GM19395 (cell line): ENCODE measurements at regions not wholly inside any gene's neighbourhood (a gene's known extent, or its start where the extent isn't known, plus 50 kb on each side); places are given as distances from the start of the nearest gene placed in this dataset.
"Not testable (repeated sequence)": the region's sequence is repeated elsewhere in the genome, so short reads cannot be mapped to it uniquely, and the experiment has no call there.

ENCODE experiments used
- ATAC-seq: cut with Tn5 transposase; IDR thresholded peaks from one replicate; pipeline ENCODE4 v1.9.1; 2021; ENCODE audit warnings: mild to moderate bottlenecking, moderate library complexity; ENCODE audit not compliant: unreplicated experiment

GRCh38 chr1:244316986-244317655, 134.6 kb downstream of the ADSS2 start:
- no peak for ATAC-seq

- ATAC-seq, result no peak
These were observed 133.6 kb downstream of the ADSS2 start for GRCh38 chr1:244318078-244318477.

GRCh38 chr1:244318512-244318911, 133.2 kb downstream of the ADSS2 start:
- ATAC-seq, result no peak

GRCh38 chr1:244319283-244320132, 132.2 kb downstream of the ADSS2 start:
- peak; percentile 82 for ATAC-seq

GRCh38 chr1:244322181-244322580, 129.5 kb downstream of the ADSS2 start:
- no peak for ATAC-seq

- ATAC-seq, result no peak
These were observed 128.8 kb downstream of the ADSS2 start for GRCh38 chr1:244322791-244323521.

DNA sequence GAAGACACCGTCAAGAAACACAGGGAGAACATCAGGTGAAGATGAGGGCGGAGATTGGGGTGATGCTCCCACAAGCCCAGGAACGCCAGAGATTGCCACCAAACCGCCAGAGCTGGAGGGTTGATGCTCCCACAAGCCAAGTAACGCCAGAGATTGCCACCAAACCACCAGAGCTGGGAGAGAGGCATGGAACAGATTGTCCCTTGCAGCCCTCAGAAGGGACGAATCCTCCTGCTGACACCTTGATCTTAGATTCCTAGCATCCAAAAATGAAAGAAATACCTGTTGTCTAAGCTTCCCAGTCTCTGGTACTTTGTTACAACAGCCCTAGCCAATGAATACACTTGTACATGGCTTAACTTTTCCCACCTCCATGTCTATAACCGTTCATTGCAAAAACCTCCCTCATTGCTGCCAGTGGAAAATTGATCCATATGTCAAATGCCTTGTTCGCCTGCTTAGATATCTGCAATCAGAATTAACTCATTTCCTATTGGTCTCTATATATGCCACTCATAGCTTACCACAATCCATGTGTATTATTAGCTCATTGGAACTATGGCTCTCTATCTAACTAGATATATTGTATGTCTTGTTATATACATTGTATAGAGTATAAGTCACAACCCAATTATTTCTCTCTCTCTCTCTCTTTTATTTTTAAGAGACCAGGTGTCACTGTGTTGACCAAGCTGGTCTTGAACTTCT, 127.4 kb downstream of the ADSS2 start:
- ATAC-seq, result no peak

DNA sequence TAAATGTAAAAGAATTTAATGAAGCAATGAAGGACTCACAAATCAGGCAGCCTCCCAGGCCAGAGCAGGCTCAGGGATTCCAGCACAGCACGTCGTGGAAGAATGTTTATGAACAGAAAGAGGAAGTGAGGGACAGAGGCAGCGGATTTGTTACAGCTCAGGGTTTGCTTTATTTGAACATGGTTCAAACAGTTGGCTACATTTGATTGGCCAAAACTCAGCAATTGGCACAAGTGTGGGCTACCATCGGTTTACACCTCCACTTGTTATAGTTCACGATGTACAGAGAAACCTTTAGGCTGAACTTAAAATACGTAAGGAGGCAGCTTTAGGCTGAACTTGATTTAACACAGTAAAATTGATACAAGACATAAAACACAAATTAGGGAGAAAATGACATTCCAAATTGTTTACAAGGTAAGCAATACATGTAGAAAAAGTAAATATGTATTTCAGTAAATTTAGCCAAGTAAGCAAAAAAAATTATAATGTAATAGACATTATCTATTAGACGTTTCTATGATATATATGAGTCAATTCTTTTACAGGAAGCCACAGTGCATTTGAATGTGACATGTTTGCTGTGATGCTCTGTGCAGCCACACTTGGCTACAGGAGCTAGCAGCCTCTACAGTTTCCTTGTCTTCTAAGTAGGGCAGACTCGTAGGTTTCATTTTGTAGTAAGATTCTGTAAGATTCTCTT, 126.5 kb downstream of the ADSS2 start:
- peak; percentile 80 for ATAC-seq

- no peak for ATAC-seq
These were observed 125.0 kb downstream of the ADSS2 start for GRCh38 chr1:244326757-244327156.

- no peak for ATAC-seq
These were observed 124.2 kb downstream of the ADSS2 start for GRCh38 chr1:244327533-244327932.

DNA sequence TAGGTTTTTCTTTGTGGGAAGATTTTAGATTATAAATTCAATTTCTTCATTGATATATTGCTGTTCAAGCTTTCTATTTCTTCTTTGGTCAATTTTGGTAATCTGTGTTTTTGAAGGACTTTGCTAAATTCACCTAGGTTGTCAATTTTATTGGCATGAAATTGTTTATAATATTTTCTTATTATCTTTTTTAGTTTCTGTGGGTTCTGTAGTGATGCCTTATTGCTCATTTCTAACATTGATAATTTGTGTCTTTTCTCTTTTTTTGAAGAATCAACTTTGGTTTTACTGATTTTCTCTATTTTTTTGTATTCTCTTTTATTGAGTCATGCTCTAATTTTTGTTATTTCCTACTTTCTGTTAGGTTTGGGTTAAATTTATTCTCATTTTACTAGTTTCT, 123.2 kb downstream of the ADSS2 start:
- no peak for ATAC-seq

DNA sequence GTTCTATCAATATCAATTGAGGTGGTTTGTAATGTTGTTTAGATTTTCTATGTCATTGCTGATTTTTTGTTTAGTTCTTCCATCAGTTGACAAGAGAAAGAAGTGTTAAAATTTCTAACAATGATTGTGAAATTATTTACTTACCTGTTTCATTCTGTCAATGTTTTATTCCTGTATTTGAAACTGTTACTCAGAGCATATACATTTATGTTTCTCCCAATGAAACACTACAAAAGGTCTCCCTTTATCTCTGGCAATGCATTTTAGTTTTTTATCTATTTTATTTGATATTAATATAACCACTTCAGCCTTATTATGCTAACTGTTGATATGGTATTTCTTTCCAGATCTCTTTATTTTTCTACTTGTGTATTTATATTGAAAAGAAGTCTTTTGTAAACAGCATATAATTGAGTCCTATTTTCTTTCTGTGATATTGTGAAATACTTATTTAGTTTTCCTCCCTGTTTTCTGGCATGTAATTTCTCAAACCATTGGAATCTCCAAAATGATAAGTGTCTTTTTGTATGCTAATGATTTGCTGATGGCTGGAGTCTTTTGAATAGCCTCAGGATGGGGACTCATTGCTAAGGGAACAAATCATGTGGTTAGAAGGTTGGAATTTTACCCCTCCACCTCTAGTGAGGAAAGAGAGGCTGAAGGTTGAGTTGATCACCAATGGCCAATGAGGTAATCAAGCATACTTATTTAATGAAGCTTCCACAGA, 122.0 kb downstream of the ADSS2 start:
- ATAC-seq, result no peak

- no peak for ATAC-seq
These were observed 121.4 kb downstream of the ADSS2 start for GRCh38 chr1:244330318-244330625.

GRCh38 chr1:244332761-244333160, 118.9 kb downstream of the ADSS2 start:
- not testable (repeated sequence) for ATAC-seq

DNA sequence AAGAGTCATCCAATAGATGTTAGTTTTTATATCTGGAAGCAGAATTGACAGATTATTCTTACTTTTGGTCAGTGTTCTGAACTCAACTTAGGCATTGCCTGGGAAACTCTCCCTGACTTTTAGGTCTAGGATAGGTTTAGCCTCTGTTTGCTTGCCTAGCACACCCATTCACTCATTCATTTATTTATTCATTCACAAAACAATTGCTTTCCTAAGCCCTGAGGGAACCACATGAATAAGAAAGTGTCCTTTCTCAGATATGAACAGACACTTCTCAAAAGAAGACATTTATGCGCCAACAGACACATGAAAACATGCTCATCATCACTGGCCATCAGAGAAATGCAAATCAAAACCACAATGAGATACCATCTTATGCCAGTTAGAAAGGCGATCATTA, 117.4 kb downstream of the ADSS2 start:
- ATAC-seq, result not testable (repeated sequence)

DNA sequence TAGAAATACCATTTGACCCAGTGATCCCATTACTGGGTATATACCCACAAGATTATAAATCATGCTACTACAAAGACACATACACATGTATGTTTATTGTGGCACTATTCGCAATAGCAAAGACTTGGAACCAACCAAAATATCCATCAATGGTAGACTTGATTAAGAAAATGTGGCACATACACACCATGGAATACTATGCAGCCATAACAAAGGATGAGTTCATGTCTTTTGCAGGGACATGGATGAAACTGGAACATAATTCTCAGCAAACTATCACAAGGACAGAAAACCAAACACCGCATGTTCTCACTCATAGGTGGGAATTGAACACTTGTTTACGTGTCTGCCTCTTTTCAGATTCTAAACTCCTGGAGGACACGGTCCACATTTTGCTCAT, 116.9 kb downstream of the ADSS2 start:
- not testable (repeated sequence) for ATAC-seq

DNA sequence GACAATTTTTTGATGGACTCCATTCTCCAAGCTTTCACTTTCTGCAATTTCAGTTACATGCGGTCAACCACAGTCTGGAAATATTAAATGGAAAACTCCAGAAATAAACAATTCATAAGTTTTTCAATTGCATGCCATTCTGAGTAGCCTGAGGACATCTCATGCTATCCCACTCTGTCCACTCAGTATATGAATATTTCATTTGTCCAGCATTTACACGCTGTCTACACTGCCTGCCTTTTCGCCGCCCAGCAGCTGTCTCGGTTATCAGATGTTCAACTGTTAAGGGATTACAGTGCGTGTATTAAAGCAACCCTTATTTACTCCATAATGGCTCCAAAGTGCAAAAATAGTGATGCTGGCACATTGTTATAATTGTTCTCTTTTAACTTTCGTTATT, 116.3 kb downstream of the ADSS2 start:
- ATAC-seq, result no peak

- no peak for ATAC-seq
These were observed 115.3 kb downstream of the ADSS2 start for GRCh38 chr1:244336232-244336899.

DNA sequence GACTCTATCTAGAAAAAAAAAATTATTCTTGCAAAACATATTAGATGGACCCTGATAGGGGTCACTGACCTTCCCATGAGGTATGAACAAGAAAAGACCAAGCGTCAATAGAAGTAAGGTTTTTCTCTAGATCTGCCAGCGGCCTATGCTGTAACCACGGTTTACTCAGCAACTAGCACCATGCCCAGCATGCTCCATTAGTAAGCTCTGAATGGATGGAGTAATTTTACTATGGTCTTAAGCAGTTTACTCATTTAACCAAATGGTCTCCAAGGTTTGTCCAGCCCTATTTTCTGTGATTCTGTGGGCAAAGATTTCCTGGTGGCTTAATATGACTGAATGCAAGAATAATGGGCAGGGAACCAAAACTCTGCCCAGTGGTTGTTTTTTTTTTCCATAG, 113.9 kb downstream of the ADSS2 start:
- no peak for ATAC-seq
